WTC11 (cell line): ENCODE measurements at regions not wholly inside any gene's neighbourhood (a gene's known extent, or its start where the extent isn't known, plus 50 kb on each side); places are given as distances from the start of the nearest gene placed in this dataset.

Source experiments
- ATAC-seq: fragments of 200-7000 bp; cut with Tn5 transposase; 2 replicates; pipeline ENCODE4 v1.10.0; 2021; ENCODE audit warnings: mild to moderate bottlenecking, moderate library complexity
- CTCF ChIA-PET: fragments of 300-600 bp; sonication (Branson Sonifier 250); formaldehyde crosslinking; loops from one replicate; lab custom pipeline; 2021; ENCODE audit warnings: antibody characterized with exemption; lab: Charles Lee
- POLR2A ChIA-PET: fragments of 350-600 bp; sonication (Branson Sonifier 250); formaldehyde crosslinking; loops from one replicate; lab custom pipeline; 2021; ENCODE audit warnings: antibody characterized with exemption; lab: Charles Lee
- DNase-seq: peaks from one replicate; pipeline ENCODE4 v3.0.0; 2021; ENCODE audit warnings: low spot score
- H3K27ac Mint-ChIP-seq: 2 replicates; pipeline ENCODE4 v1.8.0; 2021; ENCODE audit warnings: mixed read lengths
- H3K27me3 Mint-ChIP-seq: 2 replicates; pipeline ENCODE4 v1.8.0; 2021; ENCODE audit warnings: low read depth, mild to moderate bottlenecking, moderate library complexity, mixed read lengths
- H3K36me3 Mint-ChIP-seq: 2 replicates; pipeline ENCODE4 v1.8.0; 2021; ENCODE audit warnings: mixed read lengths
- H3K4me1 Mint-ChIP-seq: 2 replicates; pipeline ENCODE4 v1.8.0; 2022; ENCODE audit warnings: mixed read lengths
- H3K4me3 Mint-ChIP-seq: 2 replicates; pipeline ENCODE4 v1.8.0; 2021; ENCODE audit warnings: mild to moderate bottlenecking, moderate library complexity, mixed read lengths
- H3K9me3 Mint-ChIP-seq: 2 replicates; pipeline ENCODE4 v1.8.0; 2021; ENCODE audit warnings: mixed read lengths
- ATF1 ChIP-seq: sonication (generic); formaldehyde crosslinking; IDR thresholded peaks from 2 replicates; pipeline ENCODE4 v1.8.1; 2023; ENCODE audit warnings: mild to moderate bottlenecking, moderate library complexity, missing genetic modification reagents
- CREM ChIP-seq: sonication (generic); formaldehyde crosslinking; IDR thresholded peaks from 2 replicates; pipeline ENCODE4 v1.8.1; 2022; ENCODE audit warnings: mild to moderate bottlenecking, missing genetic modification reagents, moderate library complexity
- EMX1 ChIP-seq: fragments of 250-450 bp; sonication (Bioruptor Pico); IDR thresholded peaks from 2 replicates; pipeline ENCODE4 v1.8.0; 2021; ENCODE audit warnings: mild to moderate bottlenecking
- HMGA2 ChIP-seq: fragments of 250-450 bp; sonication (Bioruptor Pico); IDR thresholded peaks from 2 replicates; pipeline ENCODE4 v1.4.0; 2021; ENCODE audit warnings: mild to moderate bottlenecking, moderate library complexity
- HMGXB4 ChIP-seq: sonication (generic); formaldehyde crosslinking; IDR thresholded peaks from 2 replicates; pipeline ENCODE4 v1.8.1; 2023; ENCODE audit warnings: mild to moderate bottlenecking, moderate library complexity, missing genetic modification reagents
- JUN ChIP-seq: sonication (generic); formaldehyde crosslinking; IDR thresholded peaks from 2 replicates; pipeline ENCODE4 v1.8.0; 2023; ENCODE audit warnings: mild to moderate bottlenecking, missing genetic modification reagents
- MAX ChIP-seq: sonication (generic); formaldehyde crosslinking; IDR thresholded peaks from 2 replicates; pipeline ENCODE4 v1.8.0; 2022; ENCODE audit warnings: mild to moderate bottlenecking, missing genetic modification reagents
- MXD4 ChIP-seq: fragments of 250-450 bp; sonication (Bioruptor Pico); IDR thresholded peaks from 2 replicates; pipeline ENCODE4 v1.8.0; 2021; ENCODE audit warnings: mild to moderate bottlenecking, moderate library complexity, borderline replicate concordance
- PRRX2 ChIP-seq: fragments of 250-450 bp; sonication (Bioruptor Pico); IDR thresholded peaks from 2 replicates; pipeline ENCODE4 v1.8.0; 2021; ENCODE audit warnings: mild to moderate bottlenecking
- SP1 ChIP-seq: sonication (generic); formaldehyde crosslinking; conservative IDR thresholded peaks from 2 replicates; pipeline ENCODE4 v1.8.1; 2022; ENCODE audit warnings: missing genetic modification reagents
- TEAD4 ChIP-seq: sonication (generic); formaldehyde crosslinking; IDR thresholded peaks from 2 replicates; pipeline ENCODE4 v1.8.0; 2022; ENCODE audit warnings: mild to moderate bottlenecking, missing genetic modification reagents
- ZNF121 ChIP-seq: sonication (generic); formaldehyde crosslinking; IDR thresholded peaks from 2 replicates; pipeline ENCODE4 v1.8.0; 2023; ENCODE audit warnings: missing genetic modification reagents
- ZNF138 ChIP-seq: sonication (generic); formaldehyde crosslinking; conservative IDR thresholded peaks from 2 replicates; pipeline ENCODE4 v1.8.1; 2022; ENCODE audit warnings: mild to moderate bottlenecking, moderate library complexity, missing genetic modification reagents
- TF ChIP-seq, protein P1 (sequence below): sonication (generic); formaldehyde crosslinking; IDR thresholded peaks from 2 replicates; pipeline ENCODE4 v1.8.0; 2023; ENCODE audit warnings: mild to moderate bottlenecking, missing genetic modification reagents
- TF ChIP-seq, protein P2 (sequence below): fragments of 200-600 bp; IDR thresholded peaks from 2 replicates; pipeline ENCODE4 v1.8.0; 2022; ENCODE audit warnings: antibody characterized with exemption
- TF ChIP-seq, protein P3 (sequence below): sonication (generic); formaldehyde crosslinking; IDR thresholded peaks from 2 replicates; pipeline ENCODE4 v1.8.1; 2022; ENCODE audit warnings: missing genetic modification reagents, borderline replicate concordance
- TF ChIP-seq, protein P4 (sequence below): sonication (generic); formaldehyde crosslinking; IDR thresholded peaks from 2 replicates; pipeline ENCODE4 v1.8.1; 2023; ENCODE audit warnings: mild to moderate bottlenecking, missing genetic modification reagents, moderate library complexity

DNA sequence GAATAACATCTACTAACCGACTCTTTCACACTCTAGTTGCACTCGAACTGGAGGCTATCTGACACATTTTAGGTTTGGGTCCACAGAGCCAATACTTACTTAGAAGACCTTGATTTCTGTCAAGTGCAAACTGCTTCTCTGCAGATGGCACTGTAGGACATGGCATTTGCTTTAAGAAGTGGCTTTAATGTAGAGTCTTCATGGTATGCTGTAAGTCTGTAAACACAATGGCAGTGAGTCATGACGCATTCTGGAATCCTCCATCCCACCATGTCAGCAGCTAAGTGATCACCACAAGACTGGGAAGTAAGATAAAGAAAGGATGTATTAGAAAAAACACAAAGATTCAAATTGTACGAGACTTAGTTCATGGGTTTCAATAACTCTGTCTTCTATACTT, 377.0 kb upstream of the NOX3 start:
- CTCF ChIA-PET: no interaction called here
- H3K27me3 Mint-ChIP-seq: no peaks in the 10 kb centered on the region
- ATAC-seq (peak; percentile 63), DNase-seq (no peak)
- no peaks in the 10 kb centered on the region for H3K9me3 Mint-ChIP-seq
- H3K4me1 Mint-ChIP-seq: no peaks in the 10 kb centered on the region
- no peaks in the 10 kb centered on the region for H3K36me3 Mint-ChIP-seq
- POLR2A ChIA-PET: no interaction called here
- H3K27ac Mint-ChIP-seq: no peak overlapping the region
- no peak for TF ChIP-seq MXD4 (CRISPR knock-in tag)
- no peak for TF ChIP-seq ZNF138
- no peak for TF ChIP-seq CREM (CRISPR knock-in tag)
- TF ChIP-seq PRRX2 (CRISPR knock-in tag): no peak
- TF ChIP-seq, protein P1, sequence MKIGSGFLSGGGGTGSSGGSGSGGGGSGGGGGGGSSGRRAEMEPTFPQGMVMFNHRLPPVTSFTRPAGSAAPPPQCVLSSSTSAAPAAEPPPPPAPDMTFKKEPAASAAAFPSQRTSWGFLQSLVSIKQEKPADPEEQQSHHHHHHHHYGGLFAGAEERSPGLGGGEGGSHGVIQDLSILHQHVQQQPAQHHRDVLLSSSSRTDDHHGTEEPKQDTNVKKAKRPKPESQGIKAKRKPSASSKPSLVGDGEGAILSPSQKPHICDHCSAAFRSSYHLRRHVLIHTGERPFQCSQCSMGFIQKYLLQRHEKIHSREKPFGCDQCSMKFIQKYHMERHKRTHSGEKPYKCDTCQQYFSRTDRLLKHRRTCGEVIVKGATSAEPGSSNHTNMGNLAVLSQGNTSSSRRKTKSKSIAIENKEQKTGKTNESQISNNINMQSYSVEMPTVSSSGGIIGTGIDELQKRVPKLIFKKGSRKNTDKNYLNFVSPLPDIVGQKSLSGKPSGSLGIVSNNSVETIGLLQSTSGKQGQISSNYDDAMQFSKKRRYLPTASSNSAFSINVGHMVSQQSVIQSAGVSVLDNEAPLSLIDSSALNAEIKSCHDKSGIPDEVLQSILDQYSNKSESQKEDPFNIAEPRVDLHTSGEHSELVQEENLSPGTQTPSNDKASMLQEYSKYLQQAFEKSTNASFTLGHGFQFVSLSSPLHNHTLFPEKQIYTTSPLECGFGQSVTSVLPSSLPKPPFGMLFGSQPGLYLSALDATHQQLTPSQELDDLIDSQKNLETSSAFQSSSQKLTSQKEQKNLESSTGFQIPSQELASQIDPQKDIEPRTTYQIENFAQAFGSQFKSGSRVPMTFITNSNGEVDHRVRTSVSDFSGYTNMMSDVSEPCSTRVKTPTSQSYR (CRISPR knock-in tag): no peak
- TF ChIP-seq EMX1 (CRISPR knock-in tag): no peak
- no peak for TF ChIP-seq SP1 (CRISPR knock-in tag)
- TF ChIP-seq TEAD4 (CRISPR knock-in tag): no peak
- no peak for TF ChIP-seq ZNF121 (CRISPR knock-in tag)
- TF ChIP-seq JUN (CRISPR knock-in tag): no peak
- TF ChIP-seq HMGXB4 (CRISPR knock-in tag): no peak
- H3K4me3 Mint-ChIP-seq: no peak overlapping the region

DNA sequence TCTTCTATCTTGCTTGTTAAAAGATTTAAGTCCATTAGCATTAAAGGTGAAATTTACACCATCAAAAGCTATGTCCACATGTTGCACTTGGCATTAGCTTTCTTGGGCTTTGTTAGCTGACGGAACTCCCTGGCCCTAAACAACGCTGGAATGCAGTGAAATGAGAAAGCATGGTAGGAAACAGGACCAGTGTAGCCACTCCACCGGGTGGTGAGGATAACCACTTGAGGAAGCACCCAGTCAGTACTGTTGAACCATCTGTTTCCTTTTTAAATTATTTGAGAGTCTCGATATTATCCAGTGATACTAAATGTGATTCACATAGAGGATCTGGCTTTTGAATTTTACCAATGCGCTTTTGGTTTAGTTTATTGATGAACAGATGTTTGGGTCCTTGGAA, 374.9 kb upstream of the NOX3 start:
- H3K9me3 Mint-ChIP-seq: no peaks in the 10 kb centered on the region
- ChIA-PET POLR2A (no interaction called here), CTCF (no interaction called here)
- no peaks in the 10 kb centered on the region for H3K36me3 Mint-ChIP-seq
- H3K27me3 Mint-ChIP-seq: no peaks in the 10 kb centered on the region
- DNase-seq: no peak
- TF ChIP-seq, protein P2, sequence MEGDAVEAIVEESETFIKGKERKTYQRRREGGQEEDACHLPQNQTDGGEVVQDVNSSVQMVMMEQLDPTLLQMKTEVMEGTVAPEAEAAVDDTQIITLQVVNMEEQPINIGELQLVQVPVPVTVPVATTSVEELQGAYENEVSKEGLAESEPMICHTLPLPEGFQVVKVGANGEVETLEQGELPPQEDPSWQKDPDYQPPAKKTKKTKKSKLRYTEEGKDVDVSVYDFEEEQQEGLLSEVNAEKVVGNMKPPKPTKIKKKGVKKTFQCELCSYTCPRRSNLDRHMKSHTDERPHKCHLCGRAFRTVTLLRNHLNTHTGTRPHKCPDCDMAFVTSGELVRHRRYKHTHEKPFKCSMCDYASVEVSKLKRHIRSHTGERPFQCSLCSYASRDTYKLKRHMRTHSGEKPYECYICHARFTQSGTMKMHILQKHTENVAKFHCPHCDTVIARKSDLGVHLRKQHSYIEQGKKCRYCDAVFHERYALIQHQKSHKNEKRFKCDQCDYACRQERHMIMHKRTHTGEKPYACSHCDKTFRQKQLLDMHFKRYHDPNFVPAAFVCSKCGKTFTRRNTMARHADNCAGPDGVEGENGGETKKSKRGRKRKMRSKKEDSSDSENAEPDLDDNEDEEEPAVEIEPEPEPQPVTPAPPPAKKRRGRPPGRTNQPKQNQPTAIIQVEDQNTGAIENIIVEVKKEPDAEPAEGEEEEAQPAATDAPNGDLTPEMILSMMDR: no peak
- no peak for TF ChIP-seq ATF1 (CRISPR knock-in tag)
- no peak for TF ChIP-seq HMGA2 (CRISPR knock-in tag)
- TF ChIP-seq, protein P3, sequence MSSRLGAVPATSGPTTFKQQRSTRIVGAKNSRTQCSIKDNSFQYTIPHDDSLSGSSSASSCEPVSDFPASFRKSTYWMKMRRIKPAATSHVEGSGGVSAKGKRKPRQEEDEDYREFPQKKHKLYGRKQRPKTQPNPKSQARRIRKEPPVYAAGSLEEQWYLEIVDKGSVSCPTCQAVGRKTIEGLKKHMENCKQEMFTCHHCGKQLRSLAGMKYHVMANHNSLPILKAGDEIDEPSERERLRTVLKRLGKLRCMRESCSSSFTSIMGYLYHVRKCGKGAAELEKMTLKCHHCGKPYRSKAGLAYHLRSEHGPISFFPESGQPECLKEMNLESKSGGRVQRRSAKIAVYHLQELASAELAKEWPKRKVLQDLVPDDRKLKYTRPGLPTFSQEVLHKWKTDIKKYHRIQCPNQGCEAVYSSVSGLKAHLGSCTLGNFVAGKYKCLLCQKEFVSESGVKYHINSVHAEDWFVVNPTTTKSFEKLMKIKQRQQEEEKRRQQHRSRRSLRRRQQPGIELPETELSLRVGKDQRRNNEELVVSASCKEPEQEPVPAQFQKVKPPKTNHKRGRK: no peak
- no peak for TF ChIP-seq MAX (CRISPR knock-in tag)
- TF ChIP-seq ZNF121 (CRISPR knock-in tag): no peak
- TF ChIP-seq, protein P4, sequence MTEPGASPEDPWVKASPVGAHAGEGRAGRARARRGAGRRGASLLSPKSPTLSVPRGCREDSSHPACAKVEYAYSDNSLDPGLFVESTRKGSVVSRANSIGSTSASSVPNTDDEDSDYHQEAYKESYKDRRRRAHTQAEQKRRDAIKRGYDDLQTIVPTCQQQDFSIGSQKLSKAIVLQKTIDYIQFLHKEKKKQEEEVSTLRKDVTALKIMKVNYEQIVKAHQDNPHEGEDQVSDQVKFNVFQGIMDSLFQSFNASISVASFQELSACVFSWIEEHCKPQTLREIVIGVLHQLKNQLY (CRISPR knock-in tag): no peak
- TF ChIP-seq, all 79 proteins: peak for 0
- Mint-ChIP-seq H3K4me3 (no peak overlapping the region), H3K27ac (0 out of 2 replicates have a peak overlapping the region, but pooled peaks have one; percentile 33), H3K4me1 (no peaks in the 10 kb centered on the region)
- ATAC-seq: no peak
